Astrocyte (in vitro differentiated cells and primary cell): ENCODE measurements at regions not wholly inside any gene's neighbourhood (a gene's known extent, or its start where the extent isn't known, plus 50 kb on each side); places are given as distances from the start of the nearest gene placed in this dataset.
"Not testable (repeated sequence)": the region's sequence is repeated elsewhere in the genome, so short reads cannot be mapped to it uniquely, and the experiment has no call there.

Source experiments
- CTCF ChIP-seq: IDR thresholded peaks from 2 replicates; pipeline ENCODE4 v1.5.1; 2011; ENCODE audit warnings: low read depth, mild to moderate bottlenecking, inconsistent platforms, low read length, moderate library complexity; ENCODE audit not compliant: insufficient read depth
- EZH2 ChIP-seq: IDR thresholded peaks from 2 replicates; pipeline ENCODE4 v1.6.1; 2012; ENCODE audit warnings: mild to moderate bottlenecking, low read length, inconsistent platforms; ENCODE audit not compliant: insufficient read depth

- TF ChIP-seq CTCF, EZH2: not testable (repeated sequence)
Observed at GRCh38 chr2:7178996-7179395, 261.8 kb downstream of the RNF144A start.
